Smooth muscle cell (in vitro differentiated cells): ENCODE measurements at regions not wholly inside any gene's neighbourhood (a gene's known extent, or its start where the extent isn't known, plus 50 kb on each side); places are given as distances from the start of the nearest gene placed in this dataset.

ENCODE experiments used
- DNase-seq: peaks from one replicate; lab custom pipeline; 2025; ENCODE audit not compliant: unreplicated experiment; lab: John Stamatoyannopoulos, UW
- H2AFZ ChIP-seq: fragments of 200-600 bp; sonication (generic); 2 replicates; pipeline ENCODE4 v1.6.0; 2016; ENCODE audit warnings: antibody characterized with exemption, low read depth, mild to moderate bottlenecking
- H3F3A ChIP-seq: fragments of 200-600 bp; sonication (generic); 2 replicates; pipeline ENCODE4 v1.6.0; 2017; ENCODE audit warnings: antibody characterized with exemption, low read depth
- H3K27ac ChIP-seq: fragments of 200-600 bp; sonication (generic); 2 replicates; pipeline ENCODE4 v1.5.1; 2016; ENCODE audit warnings: low read depth, mild to moderate bottlenecking
- H3K27me3 ChIP-seq: fragments of 200-600 bp; sonication (generic); 2 replicates; pipeline ENCODE4 v1.6.1; 2016; ENCODE audit warnings: low read depth, mild to moderate bottlenecking
- H3K36me3 ChIP-seq: fragments of 200-600 bp; sonication (generic); 2 replicates; pipeline ENCODE4 v1.5.1; 2016; ENCODE audit warnings: low read depth
- H3K4me1 ChIP-seq: fragments of 200-600 bp; sonication (generic); 2 replicates; pipeline ENCODE4 v1.5.1; 2016; ENCODE audit warnings: low read depth
- H3K4me2 ChIP-seq: fragments of 200-600 bp; sonication (generic); 2 replicates; pipeline ENCODE4 v1.6.0; 2016; ENCODE audit warnings: mild to moderate bottlenecking
- H3K4me3 ChIP-seq: fragments of 200-600 bp; sonication (generic); 2 replicates; pipeline ENCODE4 v1.5.1; 2016; ENCODE audit warnings: mild to moderate bottlenecking
- H3K79me2 ChIP-seq: fragments of 200-600 bp; sonication (generic); 2 replicates; pipeline ENCODE4 v1.6.0; 2016; ENCODE audit warnings: low read depth, mild to moderate bottlenecking
- H3K9ac ChIP-seq: fragments of 200-600 bp; sonication (generic); 2 replicates; pipeline ENCODE4 v1.6.0; 2016; ENCODE audit warnings: low read depth
- H3K9me3 ChIP-seq: fragments of 200-600 bp; sonication (generic); replicated peaks from 2 replicates; pipeline ENCODE4 v1.5.1; 2016; ENCODE audit warnings: low read depth
- H4K20me1 ChIP-seq: fragments of 200-600 bp; sonication (generic); 2 replicates; pipeline ENCODE4 v1.6.0; 2016; ENCODE audit warnings: low read depth
- WGBS: methylation state at CpG from one replicate; pipeline ENCODE4 v1.1.7; 2016; ENCODE audit warnings: low lambda C conversion rate; 5-methylcytosine and 5-hydroxymethylcytosine counted together
- TF ChIP-seq, protein P1 (sequence below): fragments of 200-600 bp; sonication (generic); IDR thresholded peaks from 2 replicates; pipeline ENCODE4 v1.5.1; 2017; ENCODE audit warnings: borderline replicate concordance, mild to moderate bottlenecking, antibody characterized with exemption; ENCODE audit not compliant: insufficient read depth, poor library complexity, severe bottlenecking

DNA sequence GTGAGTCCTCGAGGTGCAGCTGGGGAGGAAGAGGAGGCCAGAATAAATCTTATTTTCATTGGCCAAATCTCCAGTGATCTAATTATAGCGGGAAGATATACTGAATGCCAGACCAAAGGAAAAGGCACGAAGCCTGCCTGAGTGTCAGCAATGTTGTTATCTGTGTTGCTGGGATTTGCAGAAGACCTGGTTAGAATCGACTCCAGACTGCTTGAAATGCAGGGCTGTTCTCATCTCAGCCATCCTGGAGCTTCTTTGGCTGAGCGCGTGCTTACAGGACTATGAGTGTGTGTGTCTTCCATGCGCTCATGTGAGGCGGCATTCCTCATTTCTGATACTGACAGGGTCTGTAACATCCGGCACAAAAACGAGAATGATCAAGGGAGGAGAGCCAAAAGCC is 81.2 kb downstream of the TSN start:
- Histone ChIP-seq H2AFZ (no peak overlapping the region), H3K79me2 (no peaks in the 10 kb centered on the region), H3K27me3 (peaks cover 2% of the 10 kb centered on the region), H3F3A (no peaks in the 10 kb centered on the region), H3K4me1 (no peaks in the 10 kb centered on the region), H4K20me1 (no peaks in the 10 kb centered on the region), H3K27ac (no peak overlapping the region), H3K4me2 (no peak overlapping the region), H3K4me3 (no peak overlapping the region), H3K36me3 (no peaks in the 10 kb centered on the region), H3K9me3 (no peaks in the 10 kb centered on the region), H3K9ac (no peak overlapping the region)
- WGBS = 66% methylated on average over 10 of the region's 10 CpGs
- TF ChIP-seq, protein P1, sequence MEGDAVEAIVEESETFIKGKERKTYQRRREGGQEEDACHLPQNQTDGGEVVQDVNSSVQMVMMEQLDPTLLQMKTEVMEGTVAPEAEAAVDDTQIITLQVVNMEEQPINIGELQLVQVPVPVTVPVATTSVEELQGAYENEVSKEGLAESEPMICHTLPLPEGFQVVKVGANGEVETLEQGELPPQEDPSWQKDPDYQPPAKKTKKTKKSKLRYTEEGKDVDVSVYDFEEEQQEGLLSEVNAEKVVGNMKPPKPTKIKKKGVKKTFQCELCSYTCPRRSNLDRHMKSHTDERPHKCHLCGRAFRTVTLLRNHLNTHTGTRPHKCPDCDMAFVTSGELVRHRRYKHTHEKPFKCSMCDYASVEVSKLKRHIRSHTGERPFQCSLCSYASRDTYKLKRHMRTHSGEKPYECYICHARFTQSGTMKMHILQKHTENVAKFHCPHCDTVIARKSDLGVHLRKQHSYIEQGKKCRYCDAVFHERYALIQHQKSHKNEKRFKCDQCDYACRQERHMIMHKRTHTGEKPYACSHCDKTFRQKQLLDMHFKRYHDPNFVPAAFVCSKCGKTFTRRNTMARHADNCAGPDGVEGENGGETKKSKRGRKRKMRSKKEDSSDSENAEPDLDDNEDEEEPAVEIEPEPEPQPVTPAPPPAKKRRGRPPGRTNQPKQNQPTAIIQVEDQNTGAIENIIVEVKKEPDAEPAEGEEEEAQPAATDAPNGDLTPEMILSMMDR = no peak
- no peak for DNase-seq

DNA sequence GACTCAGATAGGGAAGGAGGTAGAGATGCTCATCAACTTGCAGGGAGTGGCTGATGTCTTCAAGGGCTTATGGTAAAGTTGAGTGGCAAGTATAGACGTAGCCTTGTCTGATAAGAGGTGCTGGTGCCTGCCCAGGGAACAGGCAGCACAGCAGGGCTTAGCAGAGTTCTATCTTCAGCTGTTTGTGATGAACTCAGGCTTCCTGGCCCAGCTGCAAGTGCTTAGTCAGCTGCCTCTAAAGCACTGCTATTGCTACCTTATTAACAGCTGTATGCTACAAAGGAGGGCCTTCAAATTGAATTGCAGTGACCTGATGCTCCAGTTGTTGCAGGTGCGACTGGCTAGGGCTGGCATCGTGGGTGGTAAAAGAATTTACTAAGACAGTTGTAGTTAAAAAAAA is 82.1 kb downstream of the TSN start:
- no peak for DNase-seq
- WGBS = 66% methylated on average over 3 of the region's 3 CpGs
- H3K4me3 ChIP-seq = no peak overlapping the region

DNA sequence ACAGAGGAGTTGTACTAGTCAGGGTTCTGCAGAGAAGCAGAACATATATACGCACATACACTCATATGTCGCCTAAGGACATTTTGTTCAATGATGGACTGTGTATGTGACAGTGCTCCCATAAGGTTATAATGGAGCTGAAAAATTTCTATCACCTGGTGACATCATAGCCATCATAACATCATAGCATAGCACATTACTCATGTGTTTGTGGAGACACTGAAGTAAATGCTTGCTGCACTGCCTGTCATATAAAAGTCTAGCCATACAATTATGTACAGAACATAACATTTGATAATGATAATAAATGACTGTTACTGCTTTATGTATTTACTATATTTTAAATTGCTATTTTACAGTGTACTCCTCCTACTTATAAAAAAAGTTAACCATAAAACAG is 83.1 kb downstream of the TSN start:
- no peak overlapping the region for H2AFZ ChIP-seq
- no peaks in the 10 kb centered on the region for H3K9me3 ChIP-seq
- no peaks in the 10 kb centered on the region for H4K20me1 ChIP-seq
- no peak overlapping the region for H3K4me2 ChIP-seq
- H3K4me3 ChIP-seq = no peak overlapping the region
- no peak overlapping the region for H3K27ac ChIP-seq
- no peaks in the 10 kb centered on the region for H3K36me3 ChIP-seq
- H3K27me3 ChIP-seq = peaks cover 10% of the 10 kb centered on the region
- WGBS = 92% methylated on average over 2 of the region's 2 CpGs
- H3F3A ChIP-seq = no peaks in the 10 kb centered on the region
- DNase-seq = no peak
- H3K79me2 ChIP-seq = no peaks in the 10 kb centered on the region
- TF ChIP-seq, protein P1 = no peak
- H3K9ac ChIP-seq = no peak overlapping the region
- no peaks in the 10 kb centered on the region for H3K4me1 ChIP-seq

More for the DNA sequence above, 82.1 kb downstream of the TSN start:
- H2AFZ ChIP-seq = no peak overlapping the region
- H3K79me2 ChIP-seq = no peaks in the 10 kb centered on the region
- no peaks in the 10 kb centered on the region for H4K20me1 ChIP-seq
- H3K36me3 ChIP-seq = no peaks in the 10 kb centered on the region
- no peaks in the 10 kb centered on the region for H3K9me3 ChIP-seq
- H3F3A ChIP-seq = no peaks in the 10 kb centered on the region
- H3K4me1 ChIP-seq = no peaks in the 10 kb centered on the region
- no peak overlapping the region for H3K27ac ChIP-seq
- H3K4me2 ChIP-seq = no peak overlapping the region
- TF ChIP-seq, protein P1 = no peak
- H3K9ac ChIP-seq = no peak overlapping the region
- H3K27me3 ChIP-seq = peaks cover 3% of the 10 kb centered on the region

DNA sequence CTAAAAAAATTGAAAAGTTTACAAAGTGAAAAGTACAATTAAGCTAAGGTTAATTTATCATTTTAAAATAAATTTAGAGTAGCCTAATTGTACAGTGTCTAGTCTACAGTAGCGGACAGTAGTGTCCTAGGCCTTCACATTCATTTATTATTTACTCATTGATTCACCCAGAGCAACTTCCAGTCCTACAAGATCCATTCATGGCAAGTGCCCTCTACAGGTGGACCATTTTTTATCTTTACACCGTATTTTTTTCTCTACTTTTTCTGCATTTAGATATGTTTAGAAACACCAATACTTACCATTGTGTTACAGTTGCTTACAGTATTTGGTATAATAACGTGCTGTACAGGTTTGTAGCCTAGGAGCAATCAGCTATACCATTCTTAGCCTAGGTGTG is 84.1 kb downstream of the TSN start:
- H3F3A ChIP-seq = no peaks in the 10 kb centered on the region
- H3K4me1 ChIP-seq = no peaks in the 10 kb centered on the region
- H3K36me3 ChIP-seq = no peaks in the 10 kb centered on the region
- no peak overlapping the region for H3K9ac ChIP-seq
- H3K4me2 ChIP-seq = no peak overlapping the region
- TF ChIP-seq, protein P1 = no peak
- H3K9me3 ChIP-seq = no peaks in the 10 kb centered on the region
- no peak overlapping the region for H2AFZ ChIP-seq
- H4K20me1 ChIP-seq = no peaks in the 10 kb centered on the region
- no peaks in the 10 kb centered on the region for H3K79me2 ChIP-seq
- DNase-seq = no peak
- peaks cover 13% of the 10 kb centered on the region for H3K27me3 ChIP-seq
- WGBS = 78% methylated on average over 3 of the region's 3 CpGs
- H3K4me3 ChIP-seq = no peak overlapping the region
- H3K27ac ChIP-seq = no peak overlapping the region
